ENCODE measurements at regions not wholly inside any gene's neighbourhood (a gene's known extent, or its start where the extent isn't known, plus 50 kb on each side); places are given as distances from the start of the nearest gene placed in this dataset.

GRCh38 chr5:25554077-25554476 is 909.3 kb upstream of the CDH10 start:
- no peak for TF ChIP-seq CTCF (conservative IDR thresholded peaks at IDR 0.05 in 1 of 2, IDR thresholded peaks at IDR 0.05 in 1 of 2; ENCODE audit: extremely low read depth in 1 of 2, insufficient read depth in 1 of 2, low read depth in 1 of 2, low read length in 2 of 2)
- TF ChIP-seq EZH2 (IDR thresholded peaks at IDR 0.05; ENCODE audit: borderline replicate concordance, low read length), result no peak

Data from mammary epithelial cell (primary cell).